GM21423 (cell line): ENCODE measurements at regions not wholly inside any gene's neighbourhood (a gene's known extent, or its start where the extent isn't known, plus 50 kb on each side); places are given as distances from the start of the nearest gene placed in this dataset.

Source experiments
- ATAC-seq: cut with Tn5 transposase; IDR thresholded peaks from one replicate; pipeline ENCODE4 v1.9.1; 2021; ENCODE audit warnings: mild to moderate bottlenecking, moderate library complexity; ENCODE audit not compliant: unreplicated experiment

GRCh38 chr12:127398016-127398710 lies 868.8 kb upstream of the TMEM132C start:
- no peak for ATAC-seq

- no peak for ATAC-seq
Observed at GRCh38 chr12:127399451-127399850, 867.5 kb upstream of the TMEM132C start.

- no peak for ATAC-seq
Observed at GRCh38 chr12:127400221-127400620, 866.7 kb upstream of the TMEM132C start.

- no peak for ATAC-seq
Observed at GRCh38 chr12:127401005-127401404, 866.0 kb upstream of the TMEM132C start.

DNA sequence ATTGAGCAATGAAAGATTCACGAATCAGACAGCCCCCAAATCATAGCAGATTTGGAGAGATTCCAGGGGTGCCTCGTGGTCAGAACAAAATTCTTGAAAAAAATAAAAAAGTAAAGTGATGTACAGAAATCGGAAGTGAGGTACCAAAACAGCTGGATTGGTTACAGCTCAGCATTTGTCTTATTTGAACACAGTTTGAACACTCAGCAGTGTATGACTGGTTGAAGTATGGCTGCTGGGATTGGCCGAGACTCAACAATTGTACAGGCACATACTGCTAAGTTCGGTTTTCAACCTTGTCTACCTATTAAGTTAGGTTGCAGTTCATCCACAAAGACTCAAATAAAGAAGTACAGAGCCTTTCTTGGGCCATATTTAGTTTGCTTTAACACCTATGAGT lies 865.4 kb upstream of the TMEM132C start:
- no peak for ATAC-seq

DNA sequence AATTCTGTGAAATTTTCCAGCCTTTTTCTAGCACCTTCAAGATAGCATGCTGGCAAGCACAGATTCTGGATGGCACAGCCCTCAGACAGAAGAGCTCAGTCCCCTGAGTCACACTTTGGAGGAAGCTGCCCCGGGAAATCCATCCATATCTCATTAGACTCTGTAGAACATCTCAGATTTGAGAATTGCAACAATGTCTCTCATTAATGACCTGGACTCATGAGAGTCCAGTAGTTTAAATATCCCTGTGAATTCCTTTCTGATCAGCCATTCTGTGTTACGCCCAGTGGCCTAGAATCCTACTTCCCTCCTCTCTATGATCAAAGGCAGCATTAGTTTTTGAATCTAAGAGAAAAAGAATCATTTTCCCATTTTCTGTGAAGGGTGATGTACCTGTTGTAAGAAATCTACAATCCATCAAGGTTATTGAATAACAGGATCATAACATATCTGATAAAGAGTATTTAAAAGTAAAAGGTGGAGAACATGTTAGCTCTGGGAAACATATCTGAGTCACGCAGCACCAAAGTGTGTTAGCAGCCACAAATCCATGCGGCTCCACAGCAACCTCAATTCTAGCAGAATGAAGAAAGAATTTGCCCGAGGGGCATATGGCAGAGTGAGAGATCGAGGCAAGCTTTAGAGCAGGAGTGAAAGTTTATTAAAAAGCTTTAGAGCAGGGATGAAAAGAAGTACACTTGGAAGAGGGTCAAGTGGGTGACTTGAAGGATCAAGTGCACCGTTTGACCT lies 855.6 kb upstream of the TMEM132C start:
- ATAC-seq: no peak

GRCh38 chr12:127411981-127412380 lies 855.0 kb upstream of the TMEM132C start:
- no peak for ATAC-seq

GRCh38 chr12:127412866-127413265 lies 854.1 kb upstream of the TMEM132C start:
- ATAC-seq: no peak

- no peak for ATAC-seq
Observed at GRCh38 chr12:127414186-127414585, 852.8 kb upstream of the TMEM132C start.

GRCh38 chr12:127414636-127415035 lies 852.3 kb upstream of the TMEM132C start:
- no peak for ATAC-seq

- ATAC-seq: no peak
Observed at GRCh38 chr12:127416796-127417195, 850.2 kb upstream of the TMEM132C start.

GRCh38 chr12:127419111-127419510 lies 847.9 kb upstream of the TMEM132C start:
- no peak for ATAC-seq

DNA sequence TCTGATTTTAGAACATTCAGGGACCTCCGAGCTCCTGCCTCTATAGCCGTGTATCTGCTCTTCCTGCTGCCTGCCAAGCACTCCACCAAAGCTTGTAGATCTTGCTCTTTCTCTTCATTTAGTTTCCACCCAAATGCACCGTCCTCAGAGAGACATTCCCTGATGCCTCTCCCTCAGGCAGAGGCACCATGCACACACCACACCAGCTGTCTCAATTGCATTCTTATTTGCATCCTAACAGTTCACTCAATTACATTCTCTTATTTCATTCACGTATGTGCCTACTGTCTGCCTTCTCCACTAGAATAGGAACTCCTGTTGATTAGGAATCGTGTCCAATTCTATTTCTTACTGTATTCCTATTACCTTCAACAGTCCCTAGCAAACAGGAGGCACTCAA lies 845.4 kb upstream of the TMEM132C start:
- ATAC-seq: no peak

GRCh38 chr12:127422935-127423566 lies 843.9 kb upstream of the TMEM132C start:
- ATAC-seq: no peak

DNA sequence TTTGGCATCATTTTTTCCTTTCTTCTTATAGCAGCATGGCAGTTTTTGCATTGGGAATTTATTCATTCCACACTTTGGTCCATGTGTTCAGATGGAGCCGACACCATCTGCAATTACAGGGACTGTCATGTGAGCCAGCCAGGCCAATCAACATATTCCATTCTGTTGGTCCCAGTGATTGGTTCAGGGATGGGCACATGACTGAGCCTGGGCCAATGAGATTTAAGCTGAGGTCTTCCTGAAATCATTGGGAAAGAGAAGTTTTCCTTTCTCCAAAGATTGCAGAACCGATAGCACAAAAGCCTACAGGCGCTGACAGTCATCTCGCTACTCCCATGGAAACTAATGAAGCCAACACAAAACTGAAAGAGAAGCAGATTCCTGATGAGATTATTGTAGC lies 841.5 kb upstream of the TMEM132C start:
- no peak for ATAC-seq

- no peak for ATAC-seq
Observed at GRCh38 chr12:127428420-127428819, 838.5 kb upstream of the TMEM132C start.

DNA sequence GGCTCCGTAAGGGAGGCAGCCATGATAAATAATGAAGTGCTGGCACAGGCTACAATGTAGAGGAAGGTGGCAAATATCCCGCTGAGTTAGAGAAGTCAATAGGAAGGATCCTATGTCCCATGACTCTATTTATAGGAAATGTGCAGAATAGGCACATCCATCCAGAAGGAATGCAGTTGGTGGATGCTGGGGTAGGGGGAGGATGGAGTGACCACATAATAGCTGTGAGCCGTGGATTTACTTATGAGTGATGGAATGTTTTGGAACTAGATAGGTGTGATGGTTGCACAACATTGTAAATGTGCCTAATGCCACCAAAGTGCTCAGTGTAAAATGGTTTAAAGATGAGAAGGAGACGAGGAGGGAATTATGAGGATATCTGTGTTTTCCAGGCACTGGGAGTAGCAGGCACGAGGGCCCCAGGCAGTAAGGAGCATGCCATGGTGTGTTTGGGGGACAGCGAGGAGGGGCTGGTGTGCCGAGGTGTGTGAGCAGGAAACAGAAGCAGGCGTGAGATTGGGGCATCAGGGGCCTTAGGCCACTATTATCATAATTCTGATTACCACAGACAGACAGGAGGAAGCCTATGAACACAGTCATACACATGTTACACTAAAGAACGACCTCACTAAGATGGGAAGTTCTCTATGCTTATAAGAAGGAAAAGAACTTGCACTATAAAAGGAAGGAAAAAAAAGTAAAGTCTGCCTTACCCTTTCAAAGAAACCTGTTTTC lies 837.3 kb upstream of the TMEM132C start:
- ATAC-seq: no peak

GRCh38 chr12:127430401-127430800 lies 836.6 kb upstream of the TMEM132C start:
- no peak for ATAC-seq

DNA sequence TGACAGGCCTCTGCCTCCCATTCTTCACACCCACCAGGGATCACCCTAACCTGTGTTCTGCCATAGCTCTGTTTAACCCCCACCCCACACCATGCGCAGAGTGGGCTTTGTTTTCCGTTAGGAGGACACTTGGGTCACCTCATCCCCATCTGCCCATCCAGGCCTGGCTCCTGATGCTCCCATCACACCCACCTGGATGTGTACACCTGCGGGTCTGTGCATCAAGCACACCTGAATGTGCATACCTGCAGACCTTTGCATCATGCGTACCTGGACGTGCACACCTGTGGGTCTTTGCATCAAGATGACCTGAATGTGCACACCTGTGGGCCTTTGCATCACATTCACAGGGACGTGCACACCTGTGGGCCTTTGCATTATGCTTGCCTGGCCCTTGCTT lies 835.8 kb upstream of the TMEM132C start:
- ATAC-seq: no peak

GRCh38 chr12:127431594-127431993 lies 835.4 kb upstream of the TMEM132C start:
- ATAC-seq: no peak

DNA sequence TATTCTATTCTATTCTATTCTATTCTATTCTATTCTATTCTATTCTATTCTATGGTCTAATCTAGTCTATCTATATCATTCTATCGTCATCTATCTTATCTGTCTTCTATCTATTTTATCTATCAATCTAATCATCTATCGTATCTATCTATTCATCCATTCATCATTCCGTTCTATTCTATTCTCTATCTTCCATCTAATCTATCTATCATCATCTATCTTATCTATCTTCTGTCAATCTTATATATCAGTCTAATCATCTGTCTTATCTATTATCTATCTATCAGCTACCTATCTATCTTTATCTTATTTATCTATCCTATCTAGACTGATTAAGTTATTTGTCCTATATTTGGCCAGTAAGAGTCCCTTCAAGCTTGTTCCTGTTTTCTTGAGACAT lies 831.5 kb upstream of the TMEM132C start:
- ATAC-seq: no peak
